Upper lobe of left lung (tissue), 4 donors: ENCODE measurements at regions not wholly inside any gene's neighbourhood (a gene's known extent, or its start where the extent isn't known, plus 50 kb on each side); places are given as distances from the start of the nearest gene placed in this dataset.
"Not testable (repeated sequence)": the region's sequence is repeated elsewhere in the genome, so short reads cannot be mapped to it uniquely, and the experiment has no call there.

Experiments used
- EP300 ChIP-seq, 4 donors: sonication (generic); formaldehyde crosslinking; IDR thresholded peaks; one replicate each; pipeline ENCODE4 v1.5.1; 2017; ENCODE audit warnings: antibody characterized with exemption in 4 of 4, control low read depth in 2 of 4
- POLR2A ChIP-seq, 4 donors: fragments of 450-650 bp; IDR thresholded peaks; one replicate each; pipeline ENCODE4 v1.5.1; 2016 to 2017; ENCODE audit warnings: antibody characterized with exemption in 4 of 4, mild to moderate bottlenecking in 2 of 4
- POLR2AphosphoS5 ChIP-seq, 2 donors: sonication (generic); formaldehyde crosslinking; IDR thresholded peaks; one replicate each; pipeline ENCODE4 v1.5.1; 2017; ENCODE audit warnings: antibody characterized with exemption in 2 of 2
- TF ChIP-seq, protein P1 (sequence below), 6 experiments: fragments of 450-650 bp in 4 of 6; fragments of 200-600 bp in 2 of 6; sonication (generic) in 2 of 6; IDR thresholded peaks; one replicate each; pipeline ENCODE4 v1.5.1; 2016 to 2019; ENCODE audit warnings: antibody characterized with exemption in 6 of 6

DNA sequence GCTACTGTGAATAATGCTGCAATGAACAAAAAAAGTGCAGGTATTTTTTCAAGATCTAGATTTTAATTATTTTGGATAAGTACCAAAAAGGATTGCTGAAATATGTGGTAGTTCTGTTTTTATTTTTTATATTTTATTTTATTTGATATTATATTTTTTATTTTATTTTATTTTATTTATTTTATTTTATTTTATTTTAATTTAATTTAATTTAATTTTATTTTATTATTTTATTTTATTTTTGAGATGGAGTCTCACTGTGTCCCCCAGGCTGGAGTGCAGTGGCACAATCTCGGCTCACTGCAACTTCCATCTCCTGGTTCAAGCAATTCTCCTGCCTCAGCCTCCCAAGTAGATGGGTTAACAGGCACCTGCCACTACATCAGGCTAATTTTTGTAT is 416.5 kb downstream of the NEBL start:
- not testable (repeated sequence) for TF ChIP-seq POLR2A, POLR2AphosphoS5, EP300 (IDR thresholded peaks at IDR 0.05)
- TF ChIP-seq, protein P1, sequence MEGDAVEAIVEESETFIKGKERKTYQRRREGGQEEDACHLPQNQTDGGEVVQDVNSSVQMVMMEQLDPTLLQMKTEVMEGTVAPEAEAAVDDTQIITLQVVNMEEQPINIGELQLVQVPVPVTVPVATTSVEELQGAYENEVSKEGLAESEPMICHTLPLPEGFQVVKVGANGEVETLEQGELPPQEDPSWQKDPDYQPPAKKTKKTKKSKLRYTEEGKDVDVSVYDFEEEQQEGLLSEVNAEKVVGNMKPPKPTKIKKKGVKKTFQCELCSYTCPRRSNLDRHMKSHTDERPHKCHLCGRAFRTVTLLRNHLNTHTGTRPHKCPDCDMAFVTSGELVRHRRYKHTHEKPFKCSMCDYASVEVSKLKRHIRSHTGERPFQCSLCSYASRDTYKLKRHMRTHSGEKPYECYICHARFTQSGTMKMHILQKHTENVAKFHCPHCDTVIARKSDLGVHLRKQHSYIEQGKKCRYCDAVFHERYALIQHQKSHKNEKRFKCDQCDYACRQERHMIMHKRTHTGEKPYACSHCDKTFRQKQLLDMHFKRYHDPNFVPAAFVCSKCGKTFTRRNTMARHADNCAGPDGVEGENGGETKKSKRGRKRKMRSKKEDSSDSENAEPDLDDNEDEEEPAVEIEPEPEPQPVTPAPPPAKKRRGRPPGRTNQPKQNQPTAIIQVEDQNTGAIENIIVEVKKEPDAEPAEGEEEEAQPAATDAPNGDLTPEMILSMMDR (IDR thresholded peaks at IDR 0.05): not testable (repeated sequence)
